ENCODE measurements at regions not wholly inside any gene's neighbourhood (a gene's known extent, or its start where the extent isn't known, plus 50 kb on each side); places are given as distances from the start of the nearest gene placed in this dataset.

- DNase-seq (ENCODE audit: low spot score) = no peak
Observed at GRCh38 chr12:74816398-74817175, 279.0 kb downstream of the ATXN7L3B start.

GRCh38 chr12:74817499-74817898 is 279.9 kb downstream of the ATXN7L3B start:
- DNase-seq (ENCODE audit: low spot score) = no peak

- no peak for DNase-seq (ENCODE audit: low spot score)
Observed at GRCh38 chr12:74818412-74818811, 280.8 kb downstream of the ATXN7L3B start.

GRCh38 chr12:74820324-74820723 is 282.7 kb downstream of the ATXN7L3B start:
- DNase-seq (ENCODE audit: low spot score) = no peak

- DNase-seq (ENCODE audit: low spot score) = no peak
Observed at GRCh38 chr12:74836567-74836966, 298.9 kb downstream of the ATXN7L3B start.

- DNase-seq (ENCODE audit: low spot score) = no peak
Observed at GRCh38 chr12:74846116-74846515, 308.5 kb downstream of the ATXN7L3B start.

GRCh38 chr12:74847169-74847568 is 309.5 kb downstream of the ATXN7L3B start:
- no peak for DNase-seq (ENCODE audit: low spot score)

GRCh38 chr12:74848006-74848405 is 310.4 kb downstream of the ATXN7L3B start:
- DNase-seq (ENCODE audit: low spot score) = no peak

GRCh38 chr12:74849801-74850200 is 312.2 kb downstream of the ATXN7L3B start:
- no peak for DNase-seq (ENCODE audit: low spot score)

- DNase-seq (ENCODE audit: low spot score) = no peak
Observed at GRCh38 chr12:74871817-74872216, 334.2 kb downstream of the ATXN7L3B start.

GRCh38 chr12:74885775-74886174 is 323.9 kb downstream of the KCNC2 start:
- no peak for DNase-seq (ENCODE audit: low spot score)

GRCh38 chr12:74889073-74889472 is 320.6 kb downstream of the KCNC2 start:
- no peak for DNase-seq (ENCODE audit: low spot score)

GRCh38 chr12:74889563-74890236 is 319.9 kb downstream of the KCNC2 start:
- no peak for DNase-seq (ENCODE audit: low spot score)

GRCh38 chr12:74890237-74890599 is 319.4 kb downstream of the KCNC2 start:
- peak; percentile 48 for DNase-seq (ENCODE audit: low spot score)

GRCh38 chr12:74891083-74891668 is 318.5 kb downstream of the KCNC2 start:
- no peak for DNase-seq (ENCODE audit: low spot score)

- no peak for DNase-seq (ENCODE audit: low spot score)
Observed at GRCh38 chr12:74892057-74892633, 317.5 kb downstream of the KCNC2 start.

- no peak for DNase-seq (ENCODE audit: low spot score)
Observed at GRCh38 chr12:74896186-74896585, 313.5 kb downstream of the KCNC2 start.

GRCh38 chr12:74897425-74898211 is 312.0 kb downstream of the KCNC2 start:
- DNase-seq (ENCODE audit: low spot score) = no peak

- no peak for DNase-seq (ENCODE audit: low spot score)
Observed at GRCh38 chr12:74899031-74899829, 310.4 kb downstream of the KCNC2 start.

GRCh38 chr12:74900232-74900631 is 309.4 kb downstream of the KCNC2 start:
- no peak for DNase-seq (ENCODE audit: low spot score)

GRCh38 chr12:74903522-74903921 is 306.1 kb downstream of the KCNC2 start:
- no peak for DNase-seq (ENCODE audit: low spot score)

Measured in mucosa of gallbladder (tissue), 1 donor.